IPS DF 6.9 (cell line): ENCODE measurements at regions not wholly inside any gene's neighbourhood (a gene's known extent, or its start where the extent isn't known, plus 50 kb on each side); places are given as distances from the start of the nearest gene placed in this dataset.
"Not testable (repeated sequence)": the region's sequence is repeated elsewhere in the genome, so short reads cannot be mapped to it uniquely, and the experiment has no call there.

ENCODE experiments used
- DNase-seq: peaks from one replicate; pipeline ENCODE4 v3.0.0-alpha.2; 2013; ENCODE audit warnings: low read depth, low spot score
- H3K27ac ChIP-seq: one replicate; pipeline ENCODE4 v1.5.1; 2013; ENCODE audit warnings: low read length, control low read depth
- H3K27me3 ChIP-seq: 2 replicates; pipeline ENCODE4 v1.6.1; 2013; ENCODE audit warnings: mild to moderate bottlenecking, low read length; ENCODE audit not compliant: control insufficient read depth, insufficient read depth
- H3K36me3 ChIP-seq: 2 replicates; pipeline ENCODE4 v1.6.1; 2013; ENCODE audit warnings: low read length; ENCODE audit not compliant: control insufficient read depth, insufficient read depth
- H3K4me1 ChIP-seq: 2 replicates; pipeline ENCODE4 v1.6.1; 2013; ENCODE audit warnings: low read length; ENCODE audit not compliant: control insufficient read depth, insufficient read depth
- H3K4me3 ChIP-seq: 2 replicates; pipeline ENCODE4 v1.5.1; 2013; ENCODE audit warnings: mild to moderate bottlenecking, low read length
- H3K9me3 ChIP-seq: 2 replicates; pipeline ENCODE4 v1.6.1; 2013; ENCODE audit warnings: low read length, inconsistent platforms; ENCODE audit not compliant: control insufficient read depth, insufficient read depth
- WGBS: extraction: QIAGEN DNeasy Blood & Tissue Kit; methylation state at CpG from one replicate; pipeline ENCODE4 v1.1.7; 2013; ENCODE audit warnings: mixed read lengths, missing lambda C conversion rate; ENCODE audit not compliant: insufficient read length, insufficient coverage; 5-methylcytosine and 5-hydroxymethylcytosine counted together

- H3K27me3 ChIP-seq, DNase-seq, H3K4me1 ChIP-seq, H3K4me3 ChIP-seq, H3K36me3 ChIP-seq, H3K27ac ChIP-seq, H3K9me3 ChIP-seq: not testable (repeated sequence)
- WGBS: no CpG with 5 or more reads among the region's 7 CpGs
Observed at GRCh38 chr7:10649120-10649519, 324.6 kb upstream of the PHF14 start.

- DNase-seq: no peak
- Histone ChIP-seq H3K4me1 (no peaks in the 10 kb centered on the region; the same call in 1 of the 2 replicates), H3K27ac (no peak overlapping the region), H3K36me3 (no peaks in the 10 kb centered on the region), H3K4me3 (no peak overlapping the region), H3K27me3 (no peaks in the 10 kb centered on the region), H3K9me3 (no peaks in the 10 kb centered on the region)
- WGBS: no CpG with 5 or more reads among the region's 1 CpG
Observed at GRCh38 chr7:10655031-10655430, 318.6 kb upstream of the PHF14 start.

GRCh38 chr7:10657201-10657600, 316.5 kb upstream of the PHF14 start:
- DNase-seq: peak; percentile 20
- Histone ChIP-seq H3K4me1 (no peaks in the 10 kb centered on the region; the same call in 1 of the 2 replicates), H3K4me3 (no peak overlapping the region), H3K9me3 (no peaks in the 10 kb centered on the region), H3K36me3 (no peaks in the 10 kb centered on the region), H3K27me3 (no peaks in the 10 kb centered on the region), H3K27ac (no peak overlapping the region)
- WGBS: no CpG with 5 or more reads among the region's 1 CpG

GRCh38 chr7:10657837-10658236, 315.8 kb upstream of the PHF14 start:
- Histone ChIP-seq H3K9me3 (no peaks in the 10 kb centered on the region), H3K36me3 (no peaks in the 10 kb centered on the region), H3K4me3 (no peak overlapping the region), H3K27me3 (no peaks in the 10 kb centered on the region), H3K4me1 (no peaks in the 10 kb centered on the region; the same call in 1 of the 2 replicates), H3K27ac (no peak overlapping the region)
- DNase-seq: no peak

- Histone ChIP-seq H3K4me3 (no peak overlapping the region), H3K27me3 (no peaks in the 10 kb centered on the region), H3K4me1 (no peaks in the 10 kb centered on the region), H3K27ac (no peak overlapping the region), H3K36me3 (no peaks in the 10 kb centered on the region), H3K9me3 (no peaks in the 10 kb centered on the region)
- no CpG with 5 or more reads among the region's 1 CpG for WGBS
- no peak for DNase-seq
Observed at GRCh38 chr7:10662491-10662890, 311.2 kb upstream of the PHF14 start.

- no CpG with 5 or more reads among the region's 5 CpGs for WGBS
Observed at GRCh38 chr7:10662982-10663884, 310.4 kb upstream of the PHF14 start.

GRCh38 chr7:10672186-10672585, 301.5 kb upstream of the PHF14 start:
- no peak overlapping the region for H3K27ac ChIP-seq
- DNase-seq: no peak
- no peaks in the 10 kb centered on the region for H3K27me3 ChIP-seq
- no peaks in the 10 kb centered on the region for H3K36me3 ChIP-seq
- H3K4me1 ChIP-seq: no peaks in the 10 kb centered on the region
- no peaks in the 10 kb centered on the region for H3K9me3 ChIP-seq
- no CpG with 5 or more reads among the region's 5 CpGs for WGBS
- H3K4me3 ChIP-seq: no peak overlapping the region

More at GRCh38 chr7:10662982-10663884, 310.4 kb upstream of the PHF14 start:
- no peak for DNase-seq
- Histone ChIP-seq H3K4me1 (no peaks in the 10 kb centered on the region), H3K9me3 (no peaks in the 10 kb centered on the region), H3K4me3 (no peak overlapping the region), H3K36me3 (no peaks in the 10 kb centered on the region), H3K27me3 (no peaks in the 10 kb centered on the region), H3K27ac (no peak overlapping the region)

GRCh38 chr7:10677211-10677610, 296.5 kb upstream of the PHF14 start:
- Histone ChIP-seq H3K27ac (no peak overlapping the region), H3K4me3 (no peak overlapping the region), H3K9me3 (no peaks in the 10 kb centered on the region), H3K36me3 (no peaks in the 10 kb centered on the region), H3K27me3 (no peaks in the 10 kb centered on the region), H3K4me1 (peaks cover 2% of the 10 kb centered on the region)
- no peak for DNase-seq
- WGBS: no CpG with 5 or more reads among the region's 2 CpGs

GRCh38 chr7:10677668-10678232, 295.9 kb upstream of the PHF14 start:
- Histone ChIP-seq H3K27ac (no peak overlapping the region), H3K27me3 (no peaks in the 10 kb centered on the region), H3K4me3 (no peak overlapping the region), H3K36me3 (no peaks in the 10 kb centered on the region), H3K9me3 (no peaks in the 10 kb centered on the region), H3K4me1 (peaks cover 2% of the 10 kb centered on the region)
- no CpG with 5 or more reads among the region's 1 CpG for WGBS
- DNase-seq: no peak

- Histone ChIP-seq H3K27me3 (no peaks in the 10 kb centered on the region), H3K4me3 (no peak overlapping the region), H3K4me1 (peaks cover 2% of the 10 kb centered on the region), H3K9me3 (no peaks in the 10 kb centered on the region), H3K36me3 (no peaks in the 10 kb centered on the region), H3K27ac (no peak overlapping the region)
- DNase-seq: no peak
- no CpG with 5 or more reads among the region's 5 CpGs for WGBS
Observed at GRCh38 chr7:10684606-10685005, 289.1 kb upstream of the PHF14 start.

GRCh38 chr7:10685040-10685439, 288.6 kb upstream of the PHF14 start:
- H3K4me1 ChIP-seq: peaks cover 2% of the 10 kb centered on the region
- no peaks in the 10 kb centered on the region for H3K27me3 ChIP-seq
- no peaks in the 10 kb centered on the region for H3K36me3 ChIP-seq
- no peak overlapping the region for H3K4me3 ChIP-seq
- H3K9me3 ChIP-seq: no peaks in the 10 kb centered on the region
- DNase-seq: no peak
- no peak overlapping the region for H3K27ac ChIP-seq
